GM21447 (cell line): ENCODE measurements at regions not wholly inside any gene's neighbourhood (a gene's known extent, or its start where the extent isn't known, plus 50 kb on each side); places are given as distances from the start of the nearest gene placed in this dataset.

ENCODE experiments used
- ATAC-seq: cut with Tn5 transposase; IDR thresholded peaks from one replicate; pipeline ENCODE4 v1.9.1; 2021; ENCODE audit not compliant: unreplicated experiment

DNA sequence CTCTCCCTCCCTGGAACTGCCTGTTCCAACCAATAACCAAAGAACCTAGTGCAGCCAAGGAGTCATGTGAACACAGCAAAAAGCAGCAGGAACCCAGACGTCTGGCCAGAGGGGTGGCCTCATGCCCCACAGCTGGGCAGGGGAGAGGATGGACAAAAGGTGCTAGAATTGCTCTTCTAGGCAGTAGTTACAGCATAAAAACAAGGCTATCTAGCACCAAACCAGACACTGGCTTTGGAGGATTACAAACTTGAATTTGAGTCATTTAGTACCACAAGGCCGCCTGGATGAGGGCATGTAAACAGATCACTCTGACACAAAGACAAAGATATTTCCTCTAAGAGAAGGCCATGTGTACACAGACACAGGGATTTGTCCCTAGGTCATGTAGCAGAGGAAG is 423.3 kb upstream of the MAF start:
- ATAC-seq: no peak

- no peak for ATAC-seq
These were observed 418.9 kb upstream of the MAF start for GRCh38 chr16:80019395-80019794.

- no peak for ATAC-seq
These were observed 417.9 kb upstream of the MAF start for GRCh38 chr16:80018466-80018865.

DNA sequence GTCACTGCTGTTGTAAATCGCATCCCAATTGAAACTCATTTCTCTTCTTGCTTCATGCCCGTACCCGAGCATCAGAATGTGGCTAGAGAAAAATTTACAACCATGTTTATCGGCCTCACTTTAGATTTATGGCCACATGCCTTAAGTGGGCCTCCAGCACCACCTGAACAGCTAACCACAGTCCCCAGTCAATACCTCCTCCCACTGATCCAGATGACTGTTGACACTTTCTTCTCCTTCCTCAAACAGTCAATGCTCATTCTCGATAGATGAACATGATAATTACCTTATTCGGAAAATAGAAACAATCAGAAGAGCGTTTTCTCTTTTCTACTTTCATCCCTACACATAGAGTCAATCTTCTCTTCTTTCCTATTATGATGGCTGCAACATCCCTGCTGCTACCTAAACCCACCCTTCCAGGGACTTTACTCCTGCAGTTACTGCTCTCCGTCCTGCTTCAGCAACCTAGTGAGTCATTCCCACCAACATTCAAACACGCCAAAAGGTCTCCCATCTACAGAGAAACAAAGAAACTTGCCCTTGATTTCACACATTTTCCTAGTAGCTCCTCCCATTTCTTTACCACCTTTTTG is 416.3 kb upstream of the MAF start:
- no peak for ATAC-seq

DNA sequence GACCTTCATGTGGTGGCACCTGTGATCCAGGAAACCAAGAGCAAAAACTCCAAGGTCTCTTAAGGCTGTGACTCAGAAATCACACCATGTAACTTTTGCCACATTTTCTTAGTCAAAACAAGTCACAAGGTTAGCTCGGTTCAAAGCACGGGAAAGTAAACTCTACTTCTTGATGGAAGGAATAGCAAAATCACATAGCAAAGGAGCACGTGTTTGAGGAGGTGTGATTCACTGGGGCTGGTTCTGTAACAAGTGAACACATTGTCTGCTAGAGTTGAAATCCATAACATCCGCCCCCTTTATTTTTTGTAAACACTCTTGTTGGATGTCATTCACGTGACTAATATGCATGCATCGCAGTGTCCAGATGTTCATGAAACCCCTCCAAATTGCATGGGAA is 415.0 kb upstream of the MAF start:
- ATAC-seq: no peak

DNA sequence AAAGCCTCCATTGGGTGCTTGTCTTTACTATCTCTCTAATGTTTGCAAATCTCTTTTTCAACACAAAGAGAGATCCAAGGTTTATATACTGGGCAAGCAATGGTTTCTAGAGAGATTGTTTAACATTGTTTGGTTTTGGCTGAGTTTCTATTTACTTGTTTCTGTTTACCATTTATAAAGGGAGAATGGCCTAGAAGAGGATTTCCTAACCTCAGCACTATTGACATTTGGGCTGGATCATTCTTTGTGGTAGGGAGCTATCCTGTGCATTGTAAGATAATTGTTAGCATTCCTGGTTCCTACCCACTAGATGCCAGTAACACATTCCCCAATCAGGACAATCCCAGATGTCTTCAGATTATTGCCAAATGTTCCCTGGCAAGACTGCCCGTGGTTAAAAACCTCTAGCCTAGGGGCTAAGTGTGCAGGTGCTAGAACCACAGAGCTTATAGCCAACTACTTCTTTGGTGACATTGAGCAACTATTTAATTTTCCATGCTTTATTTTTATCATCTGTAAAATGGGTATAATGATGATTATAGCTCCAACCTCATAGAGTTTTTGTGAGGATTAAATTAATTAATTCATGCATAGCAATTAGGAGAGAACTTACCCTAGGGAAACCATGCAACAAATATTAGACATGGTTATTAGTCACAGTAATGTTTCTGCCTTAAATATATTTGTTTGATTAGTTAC is 413.9 kb upstream of the MAF start:
- no peak for ATAC-seq

DNA sequence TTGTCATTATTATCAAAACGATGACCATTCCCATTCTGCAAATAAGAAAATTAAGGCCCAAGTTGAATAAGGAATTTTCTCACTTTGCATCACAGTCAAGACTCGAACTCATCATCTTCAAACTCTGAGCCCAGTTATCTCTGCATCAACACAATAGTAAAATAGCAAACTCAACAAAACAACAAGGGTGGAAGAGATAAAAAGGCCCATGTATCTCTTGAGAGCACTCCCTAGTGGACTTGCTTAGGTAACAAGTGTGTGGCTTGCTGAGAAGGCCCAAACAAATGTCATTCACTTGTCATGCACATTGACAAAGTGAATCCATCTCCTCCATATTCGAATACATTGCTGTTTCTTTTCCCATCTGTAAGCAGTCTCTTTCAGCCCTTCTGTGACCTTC is 412.0 kb upstream of the MAF start:
- ATAC-seq: no peak

- ATAC-seq: no peak
These were observed 409.6 kb upstream of the MAF start for GRCh38 chr16:80009971-80010659.

DNA sequence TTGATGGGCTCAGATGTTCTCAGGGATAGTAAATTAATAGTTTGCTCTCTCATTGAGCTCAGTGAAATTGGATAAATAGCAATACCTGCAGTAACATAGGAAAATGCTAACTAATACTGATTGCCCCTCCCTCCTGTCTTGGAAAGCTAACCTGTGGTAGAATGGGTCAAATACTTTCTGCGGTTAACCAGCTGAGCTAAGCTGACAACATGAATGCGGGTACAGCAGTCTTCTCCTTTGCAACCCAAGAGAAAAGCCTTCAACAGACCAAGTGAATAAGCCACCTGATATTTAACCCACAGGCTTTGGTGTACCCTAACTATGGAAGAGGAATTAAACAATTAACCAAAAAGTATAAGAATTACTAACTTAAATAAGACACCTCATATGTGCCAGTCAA is 408.3 kb upstream of the MAF start:
- no peak for ATAC-seq

DNA sequence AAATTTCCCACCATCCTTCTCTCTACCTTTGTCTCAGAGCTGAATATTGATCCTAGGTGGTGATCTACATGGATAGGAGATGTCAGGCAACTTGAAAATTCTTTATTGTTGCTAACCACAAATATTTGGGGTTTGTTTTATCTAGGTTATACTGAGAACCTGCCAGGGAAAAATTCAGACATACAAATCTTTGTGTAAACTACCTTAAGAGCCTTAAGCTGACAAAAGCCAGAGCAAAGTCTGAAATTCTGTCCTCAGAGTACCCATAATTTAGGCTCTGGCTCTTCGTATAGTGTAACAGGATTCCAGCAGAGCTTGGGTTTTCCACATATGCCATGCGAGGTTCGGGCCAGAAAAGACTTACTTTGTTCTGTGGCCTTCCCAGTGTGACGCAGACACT is 406.7 kb upstream of the MAF start:
- no peak for ATAC-seq

GRCh38 chr16:80006241-80007215 is 406.0 kb upstream of the MAF start:
- no peak for ATAC-seq

DNA sequence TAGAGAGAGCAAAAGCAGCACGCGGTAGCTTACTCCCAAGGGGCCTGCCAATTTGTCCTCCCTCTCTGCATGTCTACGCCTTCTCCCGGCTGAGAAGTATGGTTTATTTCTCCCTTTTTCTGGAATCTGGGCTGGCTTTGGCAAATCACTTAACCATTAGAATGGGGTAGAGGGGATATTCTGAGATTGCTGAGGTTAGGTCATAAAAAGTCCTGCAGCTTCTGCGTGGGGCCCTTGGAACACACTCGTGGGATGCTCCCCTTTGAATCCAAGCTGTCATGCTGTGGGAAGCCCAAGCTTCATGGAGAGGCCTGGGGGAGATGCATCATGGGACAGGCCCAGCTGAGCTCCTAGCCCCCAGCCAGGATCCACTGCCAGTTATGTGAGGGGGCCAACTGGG is 403.6 kb upstream of the MAF start:
- no peak for ATAC-seq

- no peak for ATAC-seq
These were observed 401.7 kb upstream of the MAF start for GRCh38 chr16:80002261-80002660.

GRCh38 chr16:79998143-79998542 is 397.6 kb upstream of the MAF start:
- no peak for ATAC-seq

GRCh38 chr16:79997257-79997656 is 396.7 kb upstream of the MAF start:
- ATAC-seq: no peak

DNA sequence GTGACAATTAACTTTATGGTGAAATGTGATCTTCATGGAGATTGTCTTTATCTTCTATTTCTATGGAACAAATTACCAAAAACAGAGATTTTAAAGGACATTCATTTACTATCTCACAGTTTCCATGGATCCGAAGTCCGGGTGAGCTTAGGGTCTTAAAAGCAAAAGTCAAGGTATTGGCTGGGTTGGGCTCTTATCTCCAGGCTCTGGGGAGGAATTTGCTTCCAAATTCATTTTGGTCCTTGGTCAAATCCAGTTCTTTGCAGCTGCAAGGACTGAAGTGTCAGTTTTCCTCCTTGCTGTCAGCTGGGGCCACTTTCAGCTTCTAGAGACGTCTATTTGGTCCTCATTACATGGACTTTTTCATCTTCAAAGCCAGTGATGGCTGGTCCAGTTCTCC is 395.8 kb upstream of the MAF start:
- ATAC-seq: no peak

DNA sequence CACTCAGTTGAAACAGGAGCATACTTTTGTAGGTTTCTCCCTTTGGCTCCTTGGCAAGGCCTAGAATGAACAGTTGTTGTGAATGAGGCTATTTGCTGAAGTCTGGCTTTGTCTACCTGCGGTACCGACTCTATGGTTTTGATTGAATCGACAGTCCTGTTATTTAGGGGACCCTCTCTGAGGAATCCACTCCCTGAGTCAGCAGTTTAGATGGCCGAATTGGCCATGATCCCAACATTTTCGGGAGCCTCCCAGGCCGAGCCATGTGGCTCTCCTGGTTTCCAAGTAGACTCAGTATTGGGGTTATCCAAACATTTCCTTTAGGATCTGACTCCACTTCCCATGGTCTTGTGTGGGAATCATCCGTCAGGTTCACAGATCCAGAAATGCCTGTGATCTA is 394.8 kb upstream of the MAF start:
- ATAC-seq: no peak

DNA sequence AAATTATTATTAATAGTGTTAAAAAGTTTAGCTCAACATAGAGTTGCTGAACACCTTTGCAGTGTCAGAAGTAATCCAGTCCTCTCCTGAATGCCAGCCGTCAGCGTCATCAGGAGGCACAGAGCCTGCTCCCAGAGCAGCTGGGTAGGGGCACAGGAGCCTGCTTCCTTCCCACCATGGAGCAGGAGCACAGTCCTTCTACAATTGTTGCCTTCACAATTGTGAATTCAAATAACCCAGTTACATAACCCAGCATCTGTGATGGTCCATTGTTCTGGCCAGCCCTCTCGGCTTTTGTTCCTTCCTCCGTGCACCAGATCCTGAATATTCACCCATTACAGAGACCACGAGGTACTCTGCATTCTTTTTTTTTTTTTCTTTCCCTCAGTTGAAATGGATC is 393.9 kb upstream of the MAF start:
- ATAC-seq: no peak

DNA sequence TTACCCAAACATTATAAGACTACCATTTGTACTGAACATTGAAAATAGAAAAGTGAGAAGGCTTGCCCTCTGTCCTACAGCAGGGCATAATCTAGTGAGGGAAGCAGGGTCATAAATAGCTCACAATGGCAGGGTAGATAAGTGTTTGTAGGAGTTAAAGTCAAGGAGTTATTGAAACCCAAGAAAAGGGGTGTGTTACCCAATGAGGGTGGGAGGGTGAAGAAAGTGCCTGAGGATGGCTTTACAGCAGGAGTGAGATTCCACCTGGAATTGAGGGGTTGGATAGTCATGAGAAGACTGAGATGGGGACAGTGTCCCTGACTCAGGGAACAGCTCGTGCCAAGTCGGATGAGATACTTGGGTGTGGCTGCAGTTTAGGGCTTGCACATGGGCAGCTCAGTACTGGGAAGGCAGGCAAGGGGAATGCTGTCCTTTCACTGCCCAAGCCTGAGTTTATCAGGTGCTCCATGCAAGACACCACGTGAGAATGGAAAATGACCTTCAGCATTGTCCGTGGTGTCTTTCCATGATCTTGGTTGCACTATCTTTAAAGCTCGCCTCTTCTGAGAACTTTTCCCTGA is 393.2 kb upstream of the MAF start:
- ATAC-seq: no peak

GRCh38 chr16:79991969-79992368 is 391.4 kb upstream of the MAF start:
- no peak for ATAC-seq

DNA sequence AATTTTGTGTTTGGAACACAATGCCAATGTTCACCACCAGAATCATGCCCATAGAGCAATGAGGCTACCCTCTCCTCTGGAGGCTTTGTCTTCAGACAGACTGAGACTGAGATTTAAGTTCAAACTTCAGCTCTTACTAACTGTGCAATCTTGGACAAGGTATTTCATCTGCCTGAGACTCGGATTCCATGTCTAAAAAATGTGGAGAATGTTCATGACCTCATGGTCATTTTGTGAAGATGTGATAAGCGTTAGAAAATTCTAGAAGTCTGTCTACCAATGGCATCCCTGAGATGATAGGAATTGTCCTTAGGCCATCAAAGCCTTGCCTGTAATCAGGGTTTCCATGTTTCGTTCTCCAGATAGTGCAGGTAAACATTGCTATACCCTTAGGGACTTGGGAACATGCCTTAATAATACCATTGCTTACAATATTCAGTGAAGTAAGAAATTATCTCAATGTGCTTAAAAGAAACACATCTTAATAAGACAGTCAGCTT is 388.2 kb upstream of the MAF start:
- no peak for ATAC-seq
